Vagina (tissue), 2 donors: ENCODE measurements at regions not wholly inside any gene's neighbourhood (a gene's known extent, or its start where the extent isn't known, plus 50 kb on each side); places are given as distances from the start of the nearest gene placed in this dataset.
"Not testable (repeated sequence)": the region's sequence is repeated elsewhere in the genome, so short reads cannot be mapped to it uniquely, and the experiment has no call there.

Source experiments
- DNase-seq, 2 donors: peaks; one replicate each; pipeline ENCODE4 v3.0.0-alpha.2; 2017; ENCODE audit errors: extremely low spot score in 2 of 2
- H3K27ac ChIP-seq: fragments of 200-600 bp; sonication (generic); one replicate; pipeline ENCODE4 v1.5.1; 2019
- H3K27me3 ChIP-seq: fragments of 200-600 bp; sonication (generic); one replicate; pipeline ENCODE4 v1.5.1; 2019
- H3K36me3 ChIP-seq, 2 donors: fragments of 200-600 bp; sonication (generic); one replicate each; pipeline ENCODE4 v1.5.1; 2017 to 2019
- H3K4me1 ChIP-seq: fragments of 200-600 bp; sonication (generic); one replicate; pipeline ENCODE4 v1.5.1; 2019
- H3K4me3 ChIP-seq, 2 donors: fragments of 200-600 bp; sonication (generic); 1 replicate in 1 of 2; 2 replicates in 1 of 2; pipeline ENCODE4 v1.5.1; 2016 to 2019
- H3K9me3 ChIP-seq: fragments of 200-600 bp; sonication (generic); one replicate; pipeline ENCODE4 v1.5.1; 2019
- POLR2A ChIP-seq, 2 donors: fragments of 450-650 bp; IDR thresholded peaks; one replicate each; pipeline ENCODE4 v1.6.1; 2017; ENCODE audit warnings: antibody characterized with exemption in 2 of 2, mild to moderate bottlenecking in 2 of 2, moderate library complexity in 2 of 2
- POLR2AphosphoS5 ChIP-seq, 2 donors: sonication (generic); formaldehyde crosslinking; IDR thresholded peaks; one replicate each; pipeline ENCODE4 v1.9.0; 2017; ENCODE audit warnings: antibody characterized with exemption in 2 of 2, mild to moderate bottlenecking in 2 of 2, low read depth in 1 of 2; ENCODE audit not compliant: insufficient read depth in 1 of 2
- intact Hi-C: fragments of 100-400 bp; cut with DNase I; formaldehyde crosslinking; loops from one replicate; pipeline ENCODE4 v1.15.1; 2023
- TF ChIP-seq, protein P1 (sequence below), 3 experiments: fragments of 450-650 bp in 2 of 3; fragments of 200-600 bp in 1 of 3; sonication (generic) in 1 of 3; IDR thresholded peaks; one replicate each; pipeline ENCODE4 v1.5.1; 2017 to 2019; ENCODE audit warnings: antibody characterized with exemption in 3 of 3, mild to moderate bottlenecking in 2 of 3, moderate library complexity in 2 of 3

DNA sequence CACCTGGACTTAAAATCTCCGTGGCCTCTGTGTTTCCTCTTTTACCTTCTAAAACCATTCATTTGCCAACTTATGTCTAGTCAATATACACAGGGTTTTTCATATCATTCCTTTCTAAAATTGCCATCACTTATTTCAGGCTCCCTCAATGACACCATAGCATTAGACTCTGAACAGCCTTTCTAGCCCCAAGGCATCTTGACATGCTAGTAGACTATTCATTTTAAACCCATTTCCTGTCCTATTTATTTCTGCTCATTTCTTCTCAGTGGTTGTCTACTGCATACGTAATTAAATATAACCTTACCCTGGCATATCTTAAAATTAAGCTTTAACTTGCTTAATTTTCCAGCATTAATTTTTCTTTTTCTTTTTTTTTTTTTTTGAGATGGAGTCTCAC, 83.2 kb downstream of the PHAX start:
- Histone ChIP-seq H3K27me3 (no peaks in the 10 kb centered on the region), H3K4me1 (no peaks in the 10 kb centered on the region), H3K4me3 (no peak overlapping the region), H3K36me3 (no peaks in the 10 kb centered on the region), H3K27ac (no peak overlapping the region), H3K9me3 (no peaks in the 10 kb centered on the region)
- TF ChIP-seq POLR2A (IDR thresholded peaks at IDR 0.05), result no peak
- TF ChIP-seq POLR2AphosphoS5 (IDR thresholded peaks at IDR 0.05; ENCODE audit: insufficient read depth in 1 of 2, low read depth in 1 of 2), result no peak
- TF ChIP-seq, protein P1, sequence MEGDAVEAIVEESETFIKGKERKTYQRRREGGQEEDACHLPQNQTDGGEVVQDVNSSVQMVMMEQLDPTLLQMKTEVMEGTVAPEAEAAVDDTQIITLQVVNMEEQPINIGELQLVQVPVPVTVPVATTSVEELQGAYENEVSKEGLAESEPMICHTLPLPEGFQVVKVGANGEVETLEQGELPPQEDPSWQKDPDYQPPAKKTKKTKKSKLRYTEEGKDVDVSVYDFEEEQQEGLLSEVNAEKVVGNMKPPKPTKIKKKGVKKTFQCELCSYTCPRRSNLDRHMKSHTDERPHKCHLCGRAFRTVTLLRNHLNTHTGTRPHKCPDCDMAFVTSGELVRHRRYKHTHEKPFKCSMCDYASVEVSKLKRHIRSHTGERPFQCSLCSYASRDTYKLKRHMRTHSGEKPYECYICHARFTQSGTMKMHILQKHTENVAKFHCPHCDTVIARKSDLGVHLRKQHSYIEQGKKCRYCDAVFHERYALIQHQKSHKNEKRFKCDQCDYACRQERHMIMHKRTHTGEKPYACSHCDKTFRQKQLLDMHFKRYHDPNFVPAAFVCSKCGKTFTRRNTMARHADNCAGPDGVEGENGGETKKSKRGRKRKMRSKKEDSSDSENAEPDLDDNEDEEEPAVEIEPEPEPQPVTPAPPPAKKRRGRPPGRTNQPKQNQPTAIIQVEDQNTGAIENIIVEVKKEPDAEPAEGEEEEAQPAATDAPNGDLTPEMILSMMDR (IDR thresholded peaks at IDR 0.05), result no peak
- no peak for DNase-seq
- intact Hi-C loops, result no loop called here

DNA sequence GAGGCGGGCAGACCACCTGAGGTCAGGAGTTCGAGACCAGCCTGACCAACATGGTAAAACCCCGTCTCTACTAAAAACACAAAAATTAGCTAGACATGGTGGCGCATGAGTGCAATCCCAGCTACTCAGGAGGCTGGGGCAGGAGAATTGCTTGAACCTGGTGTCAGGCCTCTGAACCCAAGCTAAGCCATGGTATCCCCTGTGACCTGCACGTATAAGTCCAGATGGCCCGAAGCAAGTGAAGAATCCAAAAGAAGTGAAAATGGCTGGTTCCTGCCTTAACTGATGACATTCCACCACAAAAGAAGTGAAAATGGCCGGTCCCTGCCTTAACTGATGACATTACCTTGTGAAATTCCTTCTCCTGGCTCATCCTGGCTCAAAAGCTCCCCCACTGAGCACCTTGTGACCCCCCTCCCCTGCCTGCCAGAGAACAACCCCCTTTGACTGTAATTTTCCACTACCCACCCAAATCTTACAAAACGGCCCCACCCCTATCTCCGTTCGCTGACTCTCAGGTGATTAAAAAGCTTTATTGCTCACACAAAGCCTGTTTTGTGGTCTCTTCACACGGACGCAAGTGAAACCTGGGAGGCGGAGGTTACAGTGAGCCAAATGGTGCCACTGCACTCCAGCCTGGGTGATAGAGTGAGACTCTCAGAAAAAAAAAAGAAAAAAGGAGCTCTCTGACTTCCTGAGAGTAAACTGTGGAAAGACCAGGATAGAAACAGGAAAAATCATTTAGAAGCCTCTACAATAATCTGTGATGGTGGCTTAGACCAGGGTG, 84.1 kb downstream of the PHAX start:
- H3K27ac ChIP-seq, H3K4me1 ChIP-seq, H3K27me3 ChIP-seq, intact Hi-C loops, H3K36me3 ChIP-seq, DNase-seq, H3K9me3 ChIP-seq, H3K4me3 ChIP-seq: not testable (repeated sequence)

DNA sequence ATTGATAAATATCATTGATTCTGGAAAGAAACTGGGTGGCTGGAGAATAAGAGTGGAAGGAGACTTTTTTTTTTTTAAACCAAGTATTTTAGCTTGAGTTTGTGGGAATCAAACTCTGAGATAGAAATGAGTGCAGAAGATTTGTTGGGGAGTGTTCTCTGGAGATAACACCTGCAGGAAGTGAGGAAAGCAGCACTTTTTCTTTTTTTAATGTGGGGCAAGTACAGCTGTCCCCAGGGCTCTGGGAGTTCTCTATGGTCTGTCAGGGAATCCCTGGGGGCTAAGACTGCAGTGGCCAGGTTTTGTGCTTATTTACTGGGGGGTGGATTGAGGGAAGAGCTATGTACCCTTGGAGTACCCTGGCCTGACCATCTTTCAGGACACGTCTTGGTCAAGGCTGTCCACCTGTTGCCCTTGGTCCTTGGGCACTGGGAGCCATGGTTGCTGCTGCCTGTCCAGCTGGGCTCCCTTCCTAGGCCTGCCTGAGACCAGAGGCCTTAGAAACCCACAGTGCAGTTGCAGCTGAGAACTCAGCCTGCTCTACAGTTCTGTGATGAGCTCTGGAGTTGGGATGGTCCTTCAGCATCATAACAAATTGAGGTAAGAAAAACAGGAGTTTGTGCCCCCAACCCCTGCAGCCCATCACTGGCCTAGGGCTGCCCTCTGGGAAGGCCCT, 85.8 kb downstream of the PHAX start:
- H3K27me3 ChIP-seq, result no peaks in the 10 kb centered on the region
- intact Hi-C loops, result no loop called here
- no peaks in the 10 kb centered on the region for H3K9me3 ChIP-seq
- no peak for DNase-seq
- H3K4me1 ChIP-seq, result no peaks in the 10 kb centered on the region
- no peak overlapping the region for H3K27ac ChIP-seq
- no peak overlapping the region for H3K4me3 ChIP-seq
- TF ChIP-seq, protein P1 (IDR thresholded peaks at IDR 0.05), result no peak
- no peak for TF ChIP-seq POLR2AphosphoS5 (IDR thresholded peaks at IDR 0.05; ENCODE audit: insufficient read depth in 1 of 2, low read depth in 1 of 2)
- H3K36me3 ChIP-seq, result no peaks in the 10 kb centered on the region

GRCh38 chr5:126692971-126693370, 84.0 kb upstream of the LMNB1 start:
- intact Hi-C loops, result no loop called here
- Histone ChIP-seq H3K4me3 (no peak overlapping the region), H3K36me3 (no peaks in the 10 kb centered on the region), H3K27me3 (no peaks in the 10 kb centered on the region), H3K9me3 (no peaks in the 10 kb centered on the region), H3K4me1 (no peaks in the 10 kb centered on the region), H3K27ac (no peak overlapping the region)
- no peak for DNase-seq
- no peak for TF ChIP-seq POLR2A (IDR thresholded peaks at IDR 0.05)
- TF ChIP-seq, protein P1 (IDR thresholded peaks at IDR 0.05), result no peak

DNA sequence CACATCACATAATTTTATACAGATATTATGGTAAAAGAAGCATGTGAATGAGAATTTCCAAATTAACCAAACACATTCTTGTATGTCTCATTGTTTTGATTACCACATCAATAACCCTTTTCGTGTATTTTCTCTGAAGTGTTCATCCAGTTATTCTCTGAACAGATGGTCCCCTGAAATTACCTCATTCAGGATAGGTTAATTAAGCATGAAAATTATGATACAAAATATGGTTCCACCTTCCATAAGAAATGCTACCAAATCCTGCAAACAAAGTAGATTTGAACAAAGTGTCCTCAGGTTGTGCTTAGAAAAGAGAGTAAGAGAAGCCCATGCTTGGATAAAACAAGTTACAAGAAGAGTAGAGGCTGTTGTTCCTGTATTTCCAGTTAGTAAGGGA, 83.1 kb upstream of the LMNB1 start:
- Histone ChIP-seq H3K27me3 (no peaks in the 10 kb centered on the region), H3K4me1 (no peaks in the 10 kb centered on the region), H3K9me3 (no peaks in the 10 kb centered on the region), H3K36me3 (no peaks in the 10 kb centered on the region), H3K27ac (no peak overlapping the region), H3K4me3 (no peak overlapping the region)
- TF ChIP-seq POLR2A (IDR thresholded peaks at IDR 0.05) (no peak), POLR2AphosphoS5 (IDR thresholded peaks at IDR 0.05; ENCODE audit: insufficient read depth in 1 of 2, low read depth in 1 of 2) (no peak)
- TF ChIP-seq, protein P1 (IDR thresholded peaks at IDR 0.05), result no peak
- intact Hi-C loops, result no loop called here
- no peak for DNase-seq
